HEK293 (cell line): ENCODE measurements at regions not wholly inside any gene's neighbourhood (a gene's known extent, or its start where the extent isn't known, plus 50 kb on each side); places are given as distances from the start of the nearest gene placed in this dataset.

Experiments used
- CTCF ChIA-PET: fragments of 350-600 bp; formaldehyde crosslinking; extraction: SDS; loops from one replicate; lab custom pipeline; 2021; ENCODE audit warnings: antibody characterized with exemption; lab: Yijun Ruan, JAX
- POLR2A ChIA-PET: fragments of 300-600 bp; formaldehyde crosslinking; extraction: SDS; loops from one replicate; lab custom pipeline; 2020; ENCODE audit warnings: antibody characterized with exemption, inconsistent platforms; lab: Yijun Ruan, JAX
- H3K27ac ChIP-seq: fragments of 200-500 bp; sonication (Bioruptor generic); 2 replicates; pipeline ENCODE4 v1.5.1; 2014; ENCODE audit warnings: low read depth, low read length, control low read depth, inconsistent platforms; ENCODE audit errors: extremely low read depth
- H3K36me3 ChIP-seq, 2 experiments: fragments of 200-500 bp in 1 of 2; sonication (Bioruptor generic) in 1 of 2; 1 replicate in 1 of 2; 2 replicates in 1 of 2; pipeline ENCODE4 v1.5.1; 2014 to 2017; ENCODE audit warnings: inconsistent platforms in 2 of 2, low read length in 2 of 2; ENCODE audit not compliant: control insufficient read depth in 2 of 2, insufficient read depth in 1 of 2
- H3K4me1 ChIP-seq: fragments of 200-500 bp; sonication (Bioruptor generic); 2 replicates; pipeline ENCODE4 v1.5.1; 2014; ENCODE audit warnings: mild to moderate bottlenecking, low read length, inconsistent platforms; ENCODE audit not compliant: control insufficient read depth, insufficient read depth
- H3K4me3 ChIP-seq: 2 replicates; pipeline ENCODE4 v1.5.1; 2011; ENCODE audit warnings: low read depth, mild to moderate bottlenecking, control low read depth, low read length, moderate library complexity
- H3K9me3 ChIP-seq: fragments of 200-500 bp; sonication (Bioruptor generic); 2 replicates; pipeline ENCODE4 v1.5.1; 2014; ENCODE audit warnings: low read depth, low read length, inconsistent platforms; ENCODE audit not compliant: control insufficient read depth, insufficient read depth
- TRIM28 ChIP-seq: IDR thresholded peaks from 2 replicates; pipeline ENCODE4 v1.6.1; 2011; ENCODE audit warnings: low read length, control low read depth, borderline replicate concordance
- WT1 ChIP-seq: fragments of 450-650 bp; formaldehyde crosslinking; IDR thresholded peaks from 2 replicates; pipeline ENCODE4 v1.5.1; 2016; ENCODE audit warnings: missing biosample characterization, missing genetic modification characterization
- ZNF132 ChIP-seq: fragments of 450-650 bp; formaldehyde crosslinking; IDR thresholded peaks from 2 replicates; pipeline ENCODE4 v1.5.1; 2017; ENCODE audit warnings: missing biosample characterization, missing genetic modification characterization, borderline replicate concordance
- ZNF324 ChIP-seq: fragments of 450-650 bp; formaldehyde crosslinking; IDR thresholded peaks from 2 replicates; pipeline ENCODE4 v1.5.1; 2016; ENCODE audit warnings: missing biosample characterization, missing genetic modification characterization
- ZNF335 ChIP-seq: fragments of 450-650 bp; formaldehyde crosslinking; conservative IDR thresholded peaks from 2 replicates; pipeline ENCODE4 v1.5.1; 2016; ENCODE audit warnings: missing biosample characterization, missing genetic modification characterization
- ZNF341 ChIP-seq: fragments of 450-650 bp; formaldehyde crosslinking; IDR thresholded peaks from 2 replicates; pipeline ENCODE4; 2016; ENCODE audit warnings: low read depth, missing biosample characterization, missing genetic modification characterization
- ZNF391 ChIP-seq: fragments of 450-650 bp; formaldehyde crosslinking; IDR thresholded peaks from 2 replicates; pipeline ENCODE4 v1.5.1; 2016; ENCODE audit warnings: low read depth, missing biosample characterization, missing genetic modification characterization, borderline replicate concordance
- ZNF571 ChIP-seq: fragments of 450-650 bp; formaldehyde crosslinking; IDR thresholded peaks from 2 replicates; pipeline ENCODE4 v1.5.0; 2017; ENCODE audit warnings: missing biosample characterization, missing genetic modification characterization
- ZNF610 ChIP-seq: fragments of 450-650 bp; formaldehyde crosslinking; IDR thresholded peaks from 2 replicates; pipeline ENCODE4 v1.5.1; 2016; ENCODE audit warnings: missing biosample characterization, missing genetic modification characterization, borderline replicate concordance
- ZNF626 ChIP-seq: fragments of 450-650 bp; sonication (Bioruptor Pico); formaldehyde crosslinking; IDR thresholded peaks from 2 replicates; pipeline ENCODE4 v1.5.1; 2018; ENCODE audit warnings: missing biosample characterization, missing genetic modification characterization, inconsistent platforms
- ZNF664 ChIP-seq: fragments of 450-650 bp; formaldehyde crosslinking; IDR thresholded peaks from 2 replicates; pipeline ENCODE4 v1.5.1; 2016; ENCODE audit warnings: missing biosample characterization, missing genetic modification characterization
- ZNF76 ChIP-seq: fragments of 450-650 bp; formaldehyde crosslinking; IDR thresholded peaks from 2 replicates; pipeline ENCODE4; 2016; ENCODE audit warnings: low read depth, missing biosample characterization, missing genetic modification characterization, borderline replicate concordance
- TF ChIP-seq, protein P1 (sequence below): fragments of 450-650 bp; formaldehyde crosslinking; IDR thresholded peaks from 2 replicates; pipeline ENCODE4 v1.5.1; 2016; ENCODE audit warnings: missing biosample characterization, missing genetic modification characterization, low read depth
- TF ChIP-seq, protein P2 (sequence below): fragments of 450-650 bp; formaldehyde crosslinking; IDR thresholded peaks from 2 replicates; pipeline ENCODE4 v1.5.1; 2016; ENCODE audit warnings: missing biosample characterization, missing genetic modification characterization
- TF ChIP-seq, protein P3 (sequence below): IDR thresholded peaks from 2 replicates; pipeline ENCODE4 v1.6.1; 2011; ENCODE audit warnings: mild to moderate bottlenecking, low read depth, low read length, borderline replicate concordance
- TF ChIP-seq, protein P4 (sequence below): fragments of 450-650 bp; formaldehyde crosslinking; IDR thresholded peaks from 2 replicates; pipeline ENCODE4 v1.5.1; 2016; ENCODE audit warnings: missing biosample characterization, missing genetic modification characterization
- TF ChIP-seq, protein P5 (sequence below): fragments of 450-650 bp; formaldehyde crosslinking; IDR thresholded peaks from 2 replicates; pipeline ENCODE4 v1.5.1; 2016; ENCODE audit warnings: missing biosample characterization, missing genetic modification characterization
- TF ChIP-seq, protein P6 (sequence below): fragments of 450-650 bp; formaldehyde crosslinking; IDR thresholded peaks from 2 replicates; pipeline ENCODE4 v1.5.1; 2016; ENCODE audit warnings: missing biosample characterization, missing genetic modification characterization
- TF ChIP-seq, protein P7 (sequence below): fragments of 450-650 bp; formaldehyde crosslinking; IDR thresholded peaks from 2 replicates; pipeline ENCODE4 v1.5.1; 2016; ENCODE audit warnings: missing biosample characterization, missing genetic modification characterization

DNA sequence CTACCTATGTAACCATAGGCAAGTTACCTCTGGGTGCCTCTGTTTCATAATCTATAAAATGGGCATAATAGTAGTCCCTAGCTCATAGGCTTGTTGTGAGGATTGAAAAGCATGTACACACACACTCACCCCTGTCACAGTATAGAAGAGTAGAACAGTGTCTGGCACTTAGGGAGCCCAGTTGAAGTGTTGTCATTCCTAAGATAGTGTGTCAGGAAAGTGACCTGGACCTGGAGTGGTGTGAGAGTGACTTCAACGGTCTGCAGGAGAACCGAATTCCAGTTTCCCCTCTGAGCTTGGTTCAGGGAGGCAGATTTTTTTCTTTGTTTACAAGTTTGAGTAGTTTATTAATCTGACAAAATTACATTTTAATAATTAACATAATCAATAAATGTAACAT, 229.9 kb upstream of the MAP3K7 start:
- POLR2A ChIA-PET: no interaction called here

DNA sequence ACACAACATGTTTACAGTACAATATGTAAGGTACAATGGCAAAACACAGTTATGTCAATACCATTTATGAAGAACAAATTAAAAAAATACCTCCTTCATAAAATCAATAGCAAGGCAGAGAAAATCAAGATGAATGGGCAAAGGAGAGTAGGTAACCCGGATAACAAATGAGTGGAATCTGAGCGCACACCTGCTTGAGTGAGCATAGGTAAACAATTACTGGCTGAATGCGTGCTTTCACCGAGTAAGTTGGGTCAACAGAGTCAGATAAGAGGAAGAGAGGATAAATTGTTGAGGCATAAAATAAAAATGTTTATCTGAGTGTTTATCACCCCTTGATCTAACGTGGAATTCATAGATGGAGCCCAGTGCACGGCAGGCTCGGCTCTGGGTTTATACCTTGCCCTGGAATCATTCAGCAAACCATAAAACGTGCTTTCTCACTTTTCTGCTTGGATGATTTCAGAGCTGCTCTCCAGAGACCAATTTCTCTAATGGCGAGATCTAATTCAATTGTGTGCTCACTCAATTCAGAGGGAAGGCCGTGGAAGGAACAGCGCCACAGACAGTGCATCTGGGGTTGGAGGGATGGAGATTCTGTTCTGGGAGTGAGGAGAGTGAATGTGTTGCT, 224.8 kb upstream of the MAP3K7 start:
- H3K4me1 ChIP-seq: peaks cover 6% of the 10 kb centered on the region; the same call in 1 of the 2 replicates
- ChIA-PET CTCF (interaction anchor here (0.6 kb wide), 1 partner anchor 192 kb away, joined by 3 read pairs; no protein-coding TSS in a partner anchor), POLR2A (no interaction called here)
- no peaks in the 10 kb centered on the region for H3K9me3 ChIP-seq
- H3K27ac ChIP-seq: peak overlapping the region; percentile 3; the same call in 1 of the 2 replicates
- H3K36me3 ChIP-seq: no peaks in the 10 kb centered on the region
- H3K4me3 ChIP-seq: no peak overlapping the region
- TF ChIP-seq ZNF391 (tag by site-specific recombination) (no peak), ZNF341 (peak; percentile 88), ZNF335 (tag by site-specific recombination) (0 out of 2 replicates have a peak, but pooled peaks have one; percentile 13), TRIM28 (peak; percentile 96), ZNF76 (tag by site-specific recombination) (no peak), ZNF664 (tag by site-specific recombination) (peak; percentile 44; the same call in 1 of the 2 replicates), WT1 (tag by site-specific recombination) (peak; percentile 42; the same call in 1 of the 2 replicates), ZNF610 (tag by site-specific recombination) (0 out of 2 replicates have a peak, but pooled peaks have one; percentile 66)
- TF ChIP-seq, protein P1, sequence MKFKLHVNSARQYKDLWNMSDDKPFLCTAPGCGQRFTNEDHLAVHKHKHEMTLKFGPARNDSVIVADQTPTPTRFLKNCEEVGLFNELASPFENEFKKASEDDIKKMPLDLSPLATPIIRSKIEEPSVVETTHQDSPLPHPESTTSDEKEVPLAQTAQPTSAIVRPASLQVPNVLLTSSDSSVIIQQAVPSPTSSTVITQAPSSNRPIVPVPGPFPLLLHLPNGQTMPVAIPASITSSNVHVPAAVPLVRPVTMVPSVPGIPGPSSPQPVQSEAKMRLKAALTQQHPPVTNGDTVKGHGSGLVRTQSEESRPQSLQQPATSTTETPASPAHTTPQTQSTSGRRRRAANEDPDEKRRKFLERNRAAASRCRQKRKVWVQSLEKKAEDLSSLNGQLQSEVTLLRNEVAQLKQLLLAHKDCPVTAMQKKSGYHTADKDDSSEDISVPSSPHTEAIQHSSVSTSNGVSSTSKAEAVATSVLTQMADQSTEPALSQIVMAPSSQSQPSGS (tag by site-specific recombination): peak; percentile 19; the same call in 1 of the 2 replicates
- TF ChIP-seq, protein P2, sequence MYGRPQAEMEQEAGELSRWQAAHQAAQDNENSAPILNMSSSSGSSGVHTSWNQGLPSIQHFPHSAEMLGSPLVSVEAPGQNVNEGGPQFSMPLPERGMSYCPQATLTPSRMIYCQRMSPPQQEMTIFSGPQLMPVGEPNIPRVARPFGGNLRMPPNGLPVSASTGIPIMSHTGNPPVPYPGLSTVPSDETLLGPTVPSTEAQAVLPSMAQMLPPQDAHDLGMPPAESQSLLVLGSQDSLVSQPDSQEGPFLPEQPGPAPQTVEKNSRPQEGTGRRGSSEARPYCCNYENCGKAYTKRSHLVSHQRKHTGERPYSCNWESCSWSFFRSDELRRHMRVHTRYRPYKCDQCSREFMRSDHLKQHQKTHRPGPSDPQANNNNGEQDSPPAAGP (tag by site-specific recombination): no peak

More for the DNA sequence above, 229.9 kb upstream of the MAP3K7 start:
- H3K9me3 ChIP-seq: no peaks in the 10 kb centered on the region
- H3K27ac ChIP-seq: no peak overlapping the region
- no peaks in the 10 kb centered on the region for H3K36me3 ChIP-seq
- CTCF ChIA-PET: no interaction called here
- H3K4me1 ChIP-seq: no peaks in the 10 kb centered on the region
- TF ChIP-seq, protein P3, sequence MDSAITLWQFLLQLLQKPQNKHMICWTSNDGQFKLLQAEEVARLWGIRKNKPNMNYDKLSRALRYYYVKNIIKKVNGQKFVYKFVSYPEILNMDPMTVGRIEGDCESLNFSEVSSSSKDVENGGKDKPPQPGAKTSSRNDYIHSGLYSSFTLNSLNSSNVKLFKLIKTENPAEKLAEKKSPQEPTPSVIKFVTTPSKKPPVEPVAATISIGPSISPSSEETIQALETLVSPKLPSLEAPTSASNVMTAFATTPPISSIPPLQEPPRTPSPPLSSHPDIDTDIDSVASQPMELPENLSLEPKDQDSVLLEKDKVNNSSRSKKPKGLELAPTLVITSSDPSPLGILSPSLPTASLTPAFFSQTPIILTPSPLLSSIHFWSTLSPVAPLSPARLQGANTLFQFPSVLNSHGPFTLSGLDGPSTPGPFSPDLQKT: no peak
- TF ChIP-seq ZNF571 (tag by site-specific recombination): no peak
- TF ChIP-seq, protein P4, sequence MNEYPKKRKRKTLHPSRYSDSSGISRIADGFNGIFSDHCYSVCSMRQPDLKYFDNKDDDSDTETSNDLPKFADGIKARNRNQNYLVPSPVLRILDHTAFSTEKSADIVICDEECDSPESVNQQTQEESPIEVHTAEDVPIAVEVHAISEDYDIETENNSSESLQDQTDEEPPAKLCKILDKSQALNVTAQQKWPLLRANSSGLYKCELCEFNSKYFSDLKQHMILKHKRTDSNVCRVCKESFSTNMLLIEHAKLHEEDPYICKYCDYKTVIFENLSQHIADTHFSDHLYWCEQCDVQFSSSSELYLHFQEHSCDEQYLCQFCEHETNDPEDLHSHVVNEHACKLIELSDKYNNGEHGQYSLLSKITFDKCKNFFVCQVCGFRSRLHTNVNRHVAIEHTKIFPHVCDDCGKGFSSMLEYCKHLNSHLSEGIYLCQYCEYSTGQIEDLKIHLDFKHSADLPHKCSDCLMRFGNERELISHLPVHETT (tag by site-specific recombination): no peak
- no peak for TF ChIP-seq ZNF626 (tag by site-specific recombination)
- TF ChIP-seq ZNF132 (tag by site-specific recombination): no peak
- TF ChIP-seq, protein P5, sequence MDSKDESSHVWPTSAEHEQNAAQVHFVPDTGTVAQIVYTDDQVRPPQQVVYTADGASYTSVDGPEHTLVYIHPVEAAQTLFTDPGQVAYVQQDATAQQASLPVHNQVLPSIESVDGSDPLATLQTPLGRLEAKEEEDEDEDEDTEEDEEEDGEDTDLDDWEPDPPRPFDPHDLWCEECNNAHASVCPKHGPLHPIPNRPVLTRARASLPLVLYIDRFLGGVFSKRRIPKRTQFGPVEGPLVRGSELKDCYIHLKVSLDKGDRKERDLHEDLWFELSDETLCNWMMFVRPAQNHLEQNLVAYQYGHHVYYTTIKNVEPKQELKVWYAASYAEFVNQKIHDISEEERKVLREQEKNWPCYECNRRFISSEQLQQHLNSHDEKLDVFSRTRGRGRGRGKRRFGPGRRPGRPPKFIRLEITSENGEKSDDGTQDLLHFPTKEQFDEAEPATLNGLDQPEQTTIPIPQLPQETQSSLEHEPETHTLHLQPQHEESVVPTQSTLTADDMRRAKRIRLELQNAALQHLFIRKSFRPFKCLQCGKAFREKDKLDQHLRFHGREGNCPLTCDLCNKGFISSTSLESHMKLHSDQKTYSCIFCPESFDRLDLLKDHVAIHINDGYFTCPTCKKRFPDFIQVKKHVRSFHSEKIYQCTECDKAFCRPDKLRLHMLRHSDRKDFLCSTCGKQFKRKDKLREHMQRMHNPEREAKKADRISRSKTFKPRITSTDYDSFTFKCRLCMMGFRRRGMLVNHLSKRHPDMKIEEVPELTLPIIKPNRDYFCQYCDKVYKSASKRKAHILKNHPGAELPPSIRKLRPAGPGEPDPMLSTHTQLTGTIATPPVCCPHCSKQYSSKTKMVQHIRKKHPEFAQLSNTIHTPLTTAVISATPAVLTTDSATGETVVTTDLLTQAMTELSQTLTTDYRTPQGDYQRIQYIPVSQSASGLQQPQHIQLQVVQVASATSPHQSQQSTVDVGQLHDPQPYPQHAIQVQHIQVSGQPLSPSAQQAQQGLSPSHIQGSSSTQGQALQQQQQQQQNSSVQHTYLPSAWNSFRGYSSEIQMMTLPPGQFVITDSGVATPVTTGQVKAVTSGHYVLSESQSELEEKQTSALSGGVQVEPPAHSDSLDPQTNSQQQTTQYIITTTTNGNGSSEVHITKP (tag by site-specific recombination): no peak
- no peak for TF ChIP-seq WT1 (tag by site-specific recombination)
- no peak for TF ChIP-seq ZNF324 (tag by site-specific recombination)
- TF ChIP-seq, protein P6, sequence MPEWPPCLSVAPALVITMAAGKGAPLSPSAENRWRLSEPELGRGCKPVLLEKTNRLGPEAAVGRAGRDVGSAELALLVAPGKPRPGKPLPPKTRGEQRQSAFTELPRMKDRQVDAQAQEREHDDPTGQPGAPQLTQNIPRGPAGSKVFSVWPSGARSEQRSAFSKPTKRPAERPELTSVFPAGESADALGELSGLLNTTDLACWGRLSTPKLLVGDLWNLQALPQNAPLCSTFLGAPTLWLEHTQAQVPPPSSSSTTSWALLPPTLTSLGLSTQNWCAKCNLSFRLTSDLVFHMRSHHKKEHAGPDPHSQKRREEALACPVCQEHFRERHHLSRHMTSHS (tag by site-specific recombination): no peak
- TF ChIP-seq, protein P7, sequence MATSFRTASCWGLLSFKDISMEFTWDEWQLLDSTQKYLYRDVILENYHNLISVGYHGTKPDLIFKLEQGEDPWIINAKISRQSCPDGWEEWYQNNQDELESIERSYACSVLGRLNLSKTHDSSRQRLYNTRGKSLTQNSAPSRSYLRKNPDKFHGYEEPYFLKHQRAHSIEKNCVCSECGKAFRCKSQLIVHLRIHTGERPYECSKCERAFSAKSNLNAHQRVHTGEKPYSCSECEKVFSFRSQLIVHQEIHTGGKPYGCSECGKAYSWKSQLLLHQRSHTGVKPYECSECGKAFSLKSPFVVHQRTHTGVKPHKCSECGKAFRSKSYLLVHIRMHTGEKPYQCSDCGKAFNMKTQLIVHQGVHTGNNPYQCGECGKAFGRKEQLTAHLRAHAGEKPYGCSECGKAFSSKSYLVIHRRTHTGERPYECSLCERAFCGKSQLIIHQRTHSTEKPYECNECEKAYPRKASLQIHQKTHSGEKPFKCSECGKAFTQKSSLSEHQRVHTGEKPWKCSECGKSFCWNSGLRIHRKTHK (tag by site-specific recombination): no peak
- no peak overlapping the region for H3K4me3 ChIP-seq
